Uterus (tissue), 3 donors: ENCODE measurements at regions not wholly inside any gene's neighbourhood (a gene's known extent, or its start where the extent isn't known, plus 50 kb on each side); places are given as distances from the start of the nearest gene placed in this dataset.

ENCODE experiments used
- DNase-seq, 2 donors: peaks; one replicate each; pipeline ENCODE4 v3.0.0-alpha.2; 2019 to 2020
- H3K27ac ChIP-seq, 2 donors: fragments of 200-600 bp; sonication (generic); 1 replicate in 1 of 2; 2 replicates in 1 of 2; pipeline ENCODE4 v1.5.1; 2016 to 2018
- H3K27me3 ChIP-seq, 2 donors: fragments of 200-600 bp; sonication (generic); one replicate each; pipeline ENCODE4 v1.5.1; 2018 to 2019; ENCODE audit warnings: control low read depth in 1 of 2
- H3K36me3 ChIP-seq, 2 donors: fragments of 200-600 bp; sonication (generic); one replicate each; pipeline ENCODE4 v1.5.1; 2019; ENCODE audit warnings: control low read depth in 1 of 2
- H3K4me1 ChIP-seq, 2 donors: fragments of 200-600 bp; sonication (generic); one replicate each; pipeline ENCODE4 v1.5.1; 2018 to 2019; ENCODE audit warnings: control low read depth in 1 of 2
- H3K4me3 ChIP-seq, 2 donors: fragments of 200-600 bp; sonication (generic); 1 replicate in 1 of 2; 2 replicates in 1 of 2; pipeline ENCODE4 v1.5.1; 2018 to 2019; ENCODE audit warnings: mild to moderate bottlenecking in 1 of 2
- H3K9me3 ChIP-seq, 2 donors: fragments of 200-600 bp; sonication (generic); one replicate each; pipeline ENCODE4 v1.5.1; 2019; ENCODE audit warnings: control low read depth in 1 of 2
- POLR2A ChIP-seq, 2 donors: fragments of 450-650 bp; IDR thresholded peaks; one replicate each; pipeline ENCODE4 v1.6.1; 2016; ENCODE audit warnings: antibody characterized with exemption in 2 of 2, mild to moderate bottlenecking in 1 of 2, moderate library complexity in 1 of 2
- intact Hi-C: fragments of 100-400 bp; cut with DNase I; formaldehyde crosslinking; loops from one replicate; pipeline ENCODE4 v1.15.1; 2023; ENCODE audit warnings: low total_unique reads
- TF ChIP-seq, protein P1 (sequence below), 4 experiments: fragments of 200-600 bp in 2 of 4; fragments of 450-650 bp in 2 of 4; sonication (generic) in 2 of 4; IDR thresholded peaks; one replicate each; pipeline ENCODE4 v1.5.1; 2016 to 2019; ENCODE audit warnings: antibody characterized with exemption in 4 of 4, mild to moderate bottlenecking in 2 of 4, moderate library complexity in 1 of 4
- donor health status: DM: yes; HTN: yes; CAD: no.

DNA sequence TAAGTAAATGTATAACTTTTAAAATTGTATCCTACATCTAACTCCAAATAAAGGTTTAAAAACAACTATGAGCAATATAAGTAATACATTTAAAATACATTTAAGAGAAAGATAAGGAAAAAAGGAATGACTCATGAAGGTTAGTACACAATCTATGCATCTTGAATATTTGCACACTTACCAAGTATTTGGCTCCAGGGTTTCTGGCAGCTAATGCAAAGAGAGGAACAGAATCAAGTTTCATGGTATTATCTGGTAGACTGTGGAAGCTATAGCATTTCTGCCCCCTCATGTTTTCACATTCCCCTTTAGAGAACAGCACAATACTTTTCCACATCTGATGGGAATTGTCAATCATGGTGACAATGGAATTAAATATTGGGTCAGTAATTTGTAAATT lies 132.1 kb downstream of the COX7C start:
- no peak for TF ChIP-seq POLR2A (IDR thresholded peaks at IDR 0.05)
- TF ChIP-seq, protein P1, sequence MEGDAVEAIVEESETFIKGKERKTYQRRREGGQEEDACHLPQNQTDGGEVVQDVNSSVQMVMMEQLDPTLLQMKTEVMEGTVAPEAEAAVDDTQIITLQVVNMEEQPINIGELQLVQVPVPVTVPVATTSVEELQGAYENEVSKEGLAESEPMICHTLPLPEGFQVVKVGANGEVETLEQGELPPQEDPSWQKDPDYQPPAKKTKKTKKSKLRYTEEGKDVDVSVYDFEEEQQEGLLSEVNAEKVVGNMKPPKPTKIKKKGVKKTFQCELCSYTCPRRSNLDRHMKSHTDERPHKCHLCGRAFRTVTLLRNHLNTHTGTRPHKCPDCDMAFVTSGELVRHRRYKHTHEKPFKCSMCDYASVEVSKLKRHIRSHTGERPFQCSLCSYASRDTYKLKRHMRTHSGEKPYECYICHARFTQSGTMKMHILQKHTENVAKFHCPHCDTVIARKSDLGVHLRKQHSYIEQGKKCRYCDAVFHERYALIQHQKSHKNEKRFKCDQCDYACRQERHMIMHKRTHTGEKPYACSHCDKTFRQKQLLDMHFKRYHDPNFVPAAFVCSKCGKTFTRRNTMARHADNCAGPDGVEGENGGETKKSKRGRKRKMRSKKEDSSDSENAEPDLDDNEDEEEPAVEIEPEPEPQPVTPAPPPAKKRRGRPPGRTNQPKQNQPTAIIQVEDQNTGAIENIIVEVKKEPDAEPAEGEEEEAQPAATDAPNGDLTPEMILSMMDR (IDR thresholded peaks at IDR 0.05), result no peak
- Histone ChIP-seq H3K27me3 (no peaks in the 10 kb centered on the region), H3K4me3 (no peak overlapping the region), H3K4me1 (no peaks in the 10 kb centered on the region), H3K9me3 (no peaks in the 10 kb centered on the region), H3K36me3 (no peaks in the 10 kb centered on the region), H3K27ac (no peak overlapping the region)
- intact Hi-C loops, result no loop called here
- DNase-seq, result no peak

DNA sequence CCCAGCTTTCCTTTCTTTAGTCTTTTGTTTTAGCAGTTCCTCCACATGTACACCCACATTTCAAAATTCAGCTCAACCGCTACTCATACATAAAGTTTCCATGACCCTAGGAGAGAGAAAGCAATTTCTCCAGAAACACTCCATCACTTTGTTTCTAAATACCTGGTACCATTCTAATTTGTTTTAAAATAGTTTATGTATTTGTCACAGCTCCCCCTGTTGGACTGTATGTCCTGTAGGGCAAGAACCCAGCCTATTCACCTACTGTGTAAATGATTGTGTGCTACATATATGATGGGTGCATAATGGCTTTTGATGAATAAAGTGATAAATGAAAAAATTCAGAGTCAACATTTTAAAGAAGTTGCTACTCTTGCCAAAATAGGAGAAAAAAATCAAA lies 139.1 kb downstream of the COX7C start:
- no peaks in the 10 kb centered on the region for H3K27me3 ChIP-seq
- intact Hi-C loops, result no loop called here
- no peaks in the 10 kb centered on the region for H3K36me3 ChIP-seq
- no peaks in the 10 kb centered on the region for H3K9me3 ChIP-seq
- TF ChIP-seq, protein P1 (IDR thresholded peaks at IDR 0.05), result no peak
- no peak for TF ChIP-seq POLR2A (IDR thresholded peaks at IDR 0.05)
- DNase-seq, result no peak
- no peak overlapping the region for H3K27ac ChIP-seq
- no peaks in the 10 kb centered on the region for H3K4me1 ChIP-seq
- H3K4me3 ChIP-seq, result no peak overlapping the region

DNA sequence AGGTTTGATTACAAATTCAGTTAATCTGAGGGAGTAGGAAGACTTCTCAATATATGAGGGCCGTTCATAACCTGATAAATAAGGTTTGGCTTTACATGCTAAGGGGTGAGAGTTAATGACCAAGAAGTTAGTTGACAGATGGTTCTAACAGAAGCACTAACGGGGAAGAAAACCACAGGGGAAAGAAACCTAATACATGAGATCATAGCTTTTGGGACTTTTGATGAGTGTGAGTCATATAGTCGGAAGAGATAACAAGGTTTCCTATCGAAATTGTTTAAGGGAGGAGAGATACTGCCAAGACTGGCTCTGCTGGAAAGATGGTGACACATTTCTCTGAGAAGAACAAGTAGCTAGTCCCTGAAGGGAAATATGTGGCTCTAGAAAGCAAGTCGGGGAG lies 140.1 kb downstream of the COX7C start:
- Histone ChIP-seq H3K36me3 (no peaks in the 10 kb centered on the region), H3K4me3 (no peak overlapping the region), H3K4me1 (no peaks in the 10 kb centered on the region), H3K27me3 (no peaks in the 10 kb centered on the region), H3K27ac (no peak overlapping the region), H3K9me3 (no peaks in the 10 kb centered on the region)
- TF ChIP-seq, protein P1 (IDR thresholded peaks at IDR 0.05), result no peak
- no peak for TF ChIP-seq POLR2A (IDR thresholded peaks at IDR 0.05)
- no peak for DNase-seq
- intact Hi-C loops, result no loop called here

DNA sequence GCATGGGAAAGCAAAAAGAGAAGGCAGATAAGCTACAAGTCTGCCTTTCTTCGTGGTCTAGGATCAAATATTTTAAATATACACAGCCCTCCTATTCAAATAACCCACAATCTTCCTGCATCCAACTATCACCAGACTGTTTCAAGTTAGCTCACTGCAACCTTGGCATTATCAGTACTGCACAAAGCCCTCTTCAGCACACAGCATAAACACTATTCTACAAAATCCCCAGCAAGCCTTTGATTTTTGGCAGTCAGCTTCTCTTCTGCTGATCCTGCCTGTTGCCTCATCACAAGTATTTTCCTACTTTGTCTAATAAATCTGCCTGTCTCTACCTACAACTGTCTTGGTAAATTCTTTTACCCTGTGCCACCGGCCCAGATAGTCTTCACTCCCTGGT lies 142.9 kb downstream of the COX7C start:
- H3K4me1 ChIP-seq, result no peaks in the 10 kb centered on the region
- no peak for DNase-seq
- TF ChIP-seq POLR2A (IDR thresholded peaks at IDR 0.05), result no peak
- TF ChIP-seq, protein P1 (IDR thresholded peaks at IDR 0.05), result no peak
- no peak overlapping the region for H3K4me3 ChIP-seq
- intact Hi-C loops, result no loop called here
- no peak overlapping the region for H3K27ac ChIP-seq
- no peaks in the 10 kb centered on the region for H3K9me3 ChIP-seq
- no peaks in the 10 kb centered on the region for H3K36me3 ChIP-seq
- no peaks in the 10 kb centered on the region for H3K27me3 ChIP-seq

DNA sequence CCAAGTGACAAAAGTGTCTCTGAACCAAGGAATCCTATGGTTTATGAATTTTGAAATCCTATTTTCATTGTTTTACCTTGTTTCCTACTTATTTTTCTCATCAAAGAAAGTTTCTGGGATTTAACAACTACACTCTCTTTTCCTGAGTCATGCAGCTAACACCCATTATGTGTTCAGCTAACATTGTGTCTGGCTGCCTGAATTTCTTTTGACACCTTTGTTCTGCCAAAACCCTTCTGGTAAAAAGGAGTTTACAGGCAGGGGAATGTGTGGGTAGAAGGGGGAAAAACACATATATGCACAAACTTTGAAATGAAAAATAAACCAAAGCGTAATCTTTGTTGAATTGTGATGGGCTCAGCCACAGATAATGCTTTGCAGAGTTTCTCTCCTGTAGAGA lies 146.2 kb downstream of the COX7C start:
- no peaks in the 10 kb centered on the region for H3K9me3 ChIP-seq
- H3K27ac ChIP-seq, result no peak overlapping the region
- H3K4me1 ChIP-seq, result no peaks in the 10 kb centered on the region
- TF ChIP-seq, protein P1 (IDR thresholded peaks at IDR 0.05), result no peak
- TF ChIP-seq POLR2A (IDR thresholded peaks at IDR 0.05), result no peak
- DNase-seq, result no peak
- intact Hi-C loops, result no loop called here
- no peak overlapping the region for H3K4me3 ChIP-seq
- no peaks in the 10 kb centered on the region for H3K27me3 ChIP-seq
- H3K36me3 ChIP-seq, result no peaks in the 10 kb centered on the region
